ENCODE measurements at regions not wholly inside any gene's neighbourhood (a gene's known extent, or its start where the extent isn't known, plus 50 kb on each side); places are given as distances from the start of the nearest gene placed in this dataset.

GRCh38 chr2:65549631-65550030, 117.2 kb upstream of the SPRED2 start:
- Histone ChIP-seq H3K4me3 (ENCODE audit: control extremely low read depth in 1 of 5, extremely low read depth in 1 of 5, insufficient read depth in 1 of 5, low read depth in 2 of 5, low read length in 4 of 5) (no peak overlapping the region), H3K27ac (ENCODE audit: low read length in 2 of 2) (no peak overlapping the region), H4K20me1 (ENCODE audit: control insufficient read depth, insufficient read depth, low read length, poor library complexity, severe bottlenecking) (no peaks in the 10 kb centered on the region), H3K36me3 (replicated peaks in 1 of 2; ENCODE audit: control extremely low read depth in 1 of 2, control insufficient read depth in 1 of 2, extremely low read depth in 1 of 2, insufficient read depth in 2 of 2, low read length in 1 of 2) (no peaks in the 10 kb centered on the region), H3K9me3 (ENCODE audit: control extremely low read depth in 1 of 3, control insufficient read depth in 2 of 3, insufficient read depth in 1 of 3, low read length in 2 of 3) (no peaks in the 10 kb centered on the region), H3K9ac (ENCODE audit: low read length) (no peak overlapping the region), H3K79me2 (ENCODE audit: control insufficient read depth, insufficient read depth, low read length) (no peaks in the 10 kb centered on the region), H3K4me1 (ENCODE audit: control insufficient read depth in 2 of 2, insufficient read depth in 2 of 2, low read length in 2 of 2) (peaks cover under 1 to 10% of the 10 kb centered on the region in 2 donors), H3K27me3 (replicated peaks in 1 of 4; ENCODE audit: control extremely low read depth in 1 of 4, control insufficient read depth in 3 of 4, insufficient read depth in 4 of 4, low read length in 3 of 4) (no peaks in the 10 kb centered on the region), H2AFZ (ENCODE audit: insufficient read depth, low read depth, low read length, poor library complexity, severe bottlenecking) (no peak overlapping the region), H3K4me2 (replicated peaks; ENCODE audit: low read depth, low read length, poor library complexity, severe bottlenecking) (no peak overlapping the region)
- ChIA-PET POLR2A (no interaction called here), CTCF (interaction anchor here (1.1 kb wide), 1 partner anchor 91 kb away, joined by 3 read pairs; no protein-coding TSS in a partner anchor)
- WGBS (ENCODE audit: insufficient coverage): 87% methylated on average over 3 of the region's 4 CpGs
- ATAC-seq (ENCODE audit: low read depth) (no peak), DNase-seq (no peak)
- peaks cover 10% of the 10 kb centered on the region for H3K4me1 Mint-ChIP-seq
- no peak overlapping the region for H3K27ac Mint-ChIP-seq
- TF ChIP-seq CTCF (IDR thresholded peaks at IDR 0.05) (no peak), EZH2 (IDR thresholded peaks at IDR 0.05; ENCODE audit: borderline replicate concordance, insufficient read depth, low read depth, low read length, poor library complexity, severe bottlenecking) (no peak)
- no peak overlapping the region for H3K4me3 Mint-ChIP-seq
- no peaks in the 10 kb centered on the region for H3K9me3 Mint-ChIP-seq (ENCODE audit: insufficient read depth)
- H3K27me3 Mint-ChIP-seq: peaks cover 4% of the 10 kb centered on the region
- intact Hi-C loops (cut with micrococcal nuclease): no loop called here

- H3K79me2 ChIP-seq (ENCODE audit: control insufficient read depth, insufficient read depth, low read length): no peaks in the 10 kb centered on the region
- no peaks in the 10 kb centered on the region for H3K9me3 ChIP-seq (ENCODE audit: control extremely low read depth in 1 of 3, control insufficient read depth in 2 of 3, insufficient read depth in 1 of 3, low read length in 2 of 3)
- H3K36me3 ChIP-seq (replicated peaks in 1 of 2; ENCODE audit: control extremely low read depth in 1 of 2, control insufficient read depth in 1 of 2, extremely low read depth in 1 of 2, insufficient read depth in 2 of 2, low read length in 1 of 2): no peaks in the 10 kb centered on the region
- no peak overlapping the region for H3K4me2 ChIP-seq (replicated peaks; ENCODE audit: low read depth, low read length, poor library complexity, severe bottlenecking)
- H2AFZ ChIP-seq (ENCODE audit: insufficient read depth, low read depth, low read length, poor library complexity, severe bottlenecking): no peak overlapping the region
- Mint-ChIP-seq H3K9me3 (ENCODE audit: insufficient read depth) (no peaks in the 10 kb centered on the region), H3K27ac (no peak overlapping the region), H3K27me3 (peaks cover 4% of the 10 kb centered on the region), H3K4me1 (peaks cover 7% of the 10 kb centered on the region), H3K4me3 (no peak overlapping the region)
- no peaks in the 10 kb centered on the region for H4K20me1 ChIP-seq (ENCODE audit: control insufficient read depth, insufficient read depth, low read length, poor library complexity, severe bottlenecking)
- H3K27ac ChIP-seq (ENCODE audit: low read length in 2 of 2): no peak overlapping the region
- peaks cover 0 to 7% of the 10 kb centered on the region in 2 donors for H3K4me1 ChIP-seq (ENCODE audit: control insufficient read depth in 2 of 2, insufficient read depth in 2 of 2, low read length in 2 of 2)
- WGBS (ENCODE audit: insufficient coverage): 100% methylated on average over 2 of the region's 3 CpGs
- intact Hi-C loops (cut with micrococcal nuclease): no loop called here
- DNase-seq: no peak
- no peak overlapping the region for H3K9ac ChIP-seq (ENCODE audit: low read length)
- TF ChIP-seq CTCF (IDR thresholded peaks at IDR 0.05): no peak
- no peak for ATAC-seq (ENCODE audit: low read depth)
- H3K4me3 ChIP-seq (ENCODE audit: control extremely low read depth in 1 of 5, extremely low read depth in 1 of 5, insufficient read depth in 1 of 5, low read depth in 2 of 5, low read length in 4 of 5): no peak overlapping the region
- H3K27me3 ChIP-seq (replicated peaks in 1 of 4; ENCODE audit: control extremely low read depth in 1 of 4, control insufficient read depth in 3 of 4, insufficient read depth in 4 of 4, low read length in 3 of 4): no peaks in the 10 kb centered on the region
- POLR2A ChIA-PET: no interaction called here
- CTCF ChIA-PET: interaction anchor here (1.1 kb wide), 1 partner anchor 91 kb away, joined by 3 read pairs; no protein-coding TSS in a partner anchor
These were observed 116.8 kb upstream of the SPRED2 start for GRCh38 chr2:65549257-65549627.

All from B cell (primary cell).